HCT116 (cell line): ENCODE measurements at regions not wholly inside any gene's neighbourhood (a gene's known extent, or its start where the extent isn't known, plus 50 kb on each side); places are given as distances from the start of the nearest gene placed in this dataset.

Experiments
- EGR1 ChIP-seq: IDR thresholded peaks from 2 replicates; pipeline ENCODE4 v1.6.1; 2012; ENCODE audit warnings: low read depth
- EZH2phosphoT487 ChIP-seq: fragments of 200-600 bp; IDR thresholded peaks from 2 replicates; pipeline ENCODE4 v1.6.1; 2018; ENCODE audit warnings: antibody characterized with exemption, borderline replicate concordance
- FOSL1 ChIP-seq: IDR thresholded peaks from 2 replicates; pipeline ENCODE4 v1.6.1; 2012; ENCODE audit warnings: low read depth
- JUND ChIP-seq: IDR thresholded peaks from 2 replicates; pipeline ENCODE4 v1.6.1; 2012
- POLR2A ChIP-seq: IDR thresholded peaks from 2 replicates; pipeline ENCODE4 v1.7.0; 2011; ENCODE audit warnings: borderline replicate concordance; ENCODE audit not compliant: insufficient read depth, insufficient read length; ENCODE audit errors: extremely low read depth
- POLR2AphosphoS5 ChIP-seq: IDR thresholded peaks from 2 replicates; pipeline ENCODE4 v1.6.1; 2011; ENCODE audit warnings: mild to moderate bottlenecking, low read depth, low read length, moderate library complexity
- RAD21 ChIP-seq: IDR thresholded peaks from 2 replicates; pipeline ENCODE4 v1.6.1; 2012; ENCODE audit warnings: low read depth, mild to moderate bottlenecking
- SP1 ChIP-seq: IDR thresholded peaks from 2 replicates; pipeline ENCODE4 v1.6.1; 2012; ENCODE audit warnings: low read depth
- TCF7L2 ChIP-seq: IDR thresholded peaks from 2 replicates; pipeline ENCODE4 v1.7.0; 2011; ENCODE audit warnings: borderline replicate concordance, inconsistent platforms; ENCODE audit not compliant: insufficient read depth, insufficient read length; ENCODE audit errors: extremely low read depth
- YY1 ChIP-seq: IDR thresholded peaks from 2 replicates; pipeline ENCODE4 v1.6.1; 2011; ENCODE audit warnings: low read length, low read depth, moderate library complexity, mild to moderate bottlenecking; ENCODE audit not compliant: insufficient replicate concordance; ENCODE audit errors: extremely low read depth
- ZFX ChIP-seq: fragments of 450-650 bp; IDR thresholded peaks from 2 replicates; pipeline ENCODE4 v1.6.1; 2017
- TF ChIP-seq, protein P1 (sequence below): IDR thresholded peaks from 2 replicates; pipeline ENCODE4 v1.6.1; 2012
- TF ChIP-seq, protein P2 (sequence below), 3 experiments: fragments of 200-600 bp in 1 of 3; sonication (generic) in 1 of 3; IDR thresholded peaks in 2 of 3; conservative IDR thresholded peaks in 1 of 3; 2 replicates each; pipeline ENCODE4 v1.5.1; 2012 to 2017; ENCODE audit warnings: low read depth in 2 of 3, low read length in 2 of 3, antibody characterized with exemption in 1 of 3, borderline replicate concordance in 1 of 3, control low read depth in 1 of 3, mild to moderate bottlenecking in 1 of 3, mixed read lengths in 1 of 3, mixed run types in 1 of 3, moderate library complexity in 1 of 3; ENCODE audit not compliant: insufficient read depth in 1 of 3
- TF ChIP-seq, protein P3 (sequence below): IDR thresholded peaks from 2 replicates; pipeline ENCODE4 v1.6.1; 2011; ENCODE audit warnings: mild to moderate bottlenecking, low read length, moderate library complexity; ENCODE audit not compliant: insufficient replicate concordance; ENCODE audit errors: extremely low read depth

- TF ChIP-seq, protein P1, sequence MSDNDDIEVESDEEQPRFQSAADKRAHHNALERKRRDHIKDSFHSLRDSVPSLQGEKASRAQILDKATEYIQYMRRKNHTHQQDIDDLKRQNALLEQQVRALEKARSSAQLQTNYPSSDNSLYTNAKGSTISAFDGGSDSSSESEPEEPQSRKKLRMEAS = no peak
- no peak for TF ChIP-seq POLR2A
- TF ChIP-seq, protein P2, sequence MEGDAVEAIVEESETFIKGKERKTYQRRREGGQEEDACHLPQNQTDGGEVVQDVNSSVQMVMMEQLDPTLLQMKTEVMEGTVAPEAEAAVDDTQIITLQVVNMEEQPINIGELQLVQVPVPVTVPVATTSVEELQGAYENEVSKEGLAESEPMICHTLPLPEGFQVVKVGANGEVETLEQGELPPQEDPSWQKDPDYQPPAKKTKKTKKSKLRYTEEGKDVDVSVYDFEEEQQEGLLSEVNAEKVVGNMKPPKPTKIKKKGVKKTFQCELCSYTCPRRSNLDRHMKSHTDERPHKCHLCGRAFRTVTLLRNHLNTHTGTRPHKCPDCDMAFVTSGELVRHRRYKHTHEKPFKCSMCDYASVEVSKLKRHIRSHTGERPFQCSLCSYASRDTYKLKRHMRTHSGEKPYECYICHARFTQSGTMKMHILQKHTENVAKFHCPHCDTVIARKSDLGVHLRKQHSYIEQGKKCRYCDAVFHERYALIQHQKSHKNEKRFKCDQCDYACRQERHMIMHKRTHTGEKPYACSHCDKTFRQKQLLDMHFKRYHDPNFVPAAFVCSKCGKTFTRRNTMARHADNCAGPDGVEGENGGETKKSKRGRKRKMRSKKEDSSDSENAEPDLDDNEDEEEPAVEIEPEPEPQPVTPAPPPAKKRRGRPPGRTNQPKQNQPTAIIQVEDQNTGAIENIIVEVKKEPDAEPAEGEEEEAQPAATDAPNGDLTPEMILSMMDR (IDR thresholded peaks at IDR 0.05 in 2 of 3, conservative IDR thresholded peaks at IDR 0.05 in 1 of 3; ENCODE audit: borderline replicate concordance in 1 of 3, insufficient read depth in 1 of 3, low read depth in 2 of 3, low read length in 2 of 3) = no peak
- TF ChIP-seq FOSL1 = no peak
- TF ChIP-seq, protein P3, sequence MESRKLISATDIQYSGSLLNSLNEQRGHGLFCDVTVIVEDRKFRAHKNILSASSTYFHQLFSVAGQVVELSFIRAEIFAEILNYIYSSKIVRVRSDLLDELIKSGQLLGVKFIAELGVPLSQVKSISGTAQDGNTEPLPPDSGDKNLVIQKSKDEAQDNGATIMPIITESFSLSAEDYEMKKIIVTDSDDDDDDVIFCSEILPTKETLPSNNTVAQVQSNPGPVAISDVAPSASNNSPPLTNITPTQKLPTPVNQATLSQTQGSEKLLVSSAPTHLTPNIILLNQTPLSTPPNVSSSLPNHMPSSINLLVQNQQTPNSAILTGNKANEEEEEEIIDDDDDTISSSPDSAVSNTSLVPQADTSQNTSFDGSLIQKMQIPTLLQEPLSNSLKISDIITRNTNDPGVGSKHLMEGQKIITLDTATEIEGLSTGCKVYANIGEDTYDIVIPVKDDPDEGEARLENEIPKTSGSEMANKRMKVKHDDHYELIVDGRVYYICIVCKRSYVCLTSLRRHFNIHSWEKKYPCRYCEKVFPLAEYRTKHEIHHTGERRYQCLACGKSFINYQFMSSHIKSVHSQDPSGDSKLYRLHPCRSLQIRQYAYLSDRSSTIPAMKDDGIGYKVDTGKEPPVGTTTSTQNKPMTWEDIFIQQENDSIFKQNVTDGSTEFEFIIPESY = no peak
- TF ChIP-seq ZFX = no peak
- no peak for TF ChIP-seq TCF7L2
- TF ChIP-seq RAD21 = no peak
- TF ChIP-seq EZH2phosphoT487 = no peak
- TF ChIP-seq YY1 = no peak
- no peak for TF ChIP-seq POLR2AphosphoS5
- TF ChIP-seq SP1 = no peak
- no peak for TF ChIP-seq JUND
- no peak for TF ChIP-seq EGR1
Measured at GRCh38 chr10:58079461-58079860, 188.2 kb downstream of the IPMK start.
